ENCODE measurements at regions not wholly inside any gene's neighbourhood (a gene's known extent, or its start where the extent isn't known, plus 50 kb on each side); places are given as distances from the start of the nearest gene placed in this dataset.
A peak's percentile ranks its signal among the peaks of the same experiment; 100 is the strongest.

GRCh38 chr6:117840541-117840983 lies 66.5 kb upstream of the SLC35F1 start:
- Histone ChIP-seq H2AFZ (ENCODE audit: insufficient read depth, low read depth, low read length, poor library complexity, severe bottlenecking) (no peak overlapping the region), H3K27ac (ENCODE audit: low read depth in 1 of 2, low read length in 2 of 2) (no peak overlapping the region), H3K9me3 (replicated peaks in 1 of 2; ENCODE audit: control insufficient read depth in 1 of 2, insufficient read depth in 1 of 2, low read length in 2 of 2) (peaks cover 0 to 6% of the 10 kb centered on the region in 2 donors), H3K4me3 (replicated peaks in 1 of 3; ENCODE audit: low read depth in 2 of 3, low read length in 3 of 3) (no peak overlapping the region), H3K4me2 (replicated peaks; ENCODE audit: extremely low read depth, low read length, poor library complexity, severe bottlenecking) (no peak overlapping the region), H3K79me2 (ENCODE audit: insufficient read depth, low read length) (no peaks in the 10 kb centered on the region), H3K36me3 (replicated peaks in 1 of 2; ENCODE audit: control insufficient read depth in 1 of 2, insufficient read depth in 2 of 2, low read length in 2 of 2) (no peaks in the 10 kb centered on the region), H3K27me3 (ENCODE audit: control insufficient read depth in 2 of 2, insufficient read depth in 2 of 2, low read length in 2 of 2) (no peaks in the 10 kb centered on the region), H3K9ac (ENCODE audit: insufficient read depth, low read length, poor library complexity, severe bottlenecking) (no peak overlapping the region), H4K20me1 (ENCODE audit: insufficient read depth, low read length) (no peaks in the 10 kb centered on the region), H3K4me1 (ENCODE audit: control insufficient read depth in 1 of 2, insufficient read depth in 2 of 2, low read length in 2 of 2) (no peaks in the 10 kb centered on the region)
- Mint-ChIP-seq H3K9me3 (peaks cover 0 to 10% (median under 1%) of the 10 kb centered on the region in 7 donors), H3K36me3 (no peaks in the 10 kb centered on the region), H3K27ac (no peak overlapping the region), H3K27me3 (ENCODE audit: low read depth in 3 of 3) (peaks cover 0 to 2% (median 2%) of the 10 kb centered on the region in 3 donors), H3K4me1 (no peaks in the 10 kb centered on the region), H3K4me3 (no peak overlapping the region)
- WGBS (ENCODE audit: insufficient coverage) = 67% methylated on average over 1 of the region's 2 CpGs
- intact Hi-C loops (cut with micrococcal nuclease) = no loop called here
- TF ChIP-seq CTCF (IDR thresholded peaks at IDR 0.05) = peak; percentile 21
- no peak for DNase-seq

GRCh38 chr6:117847912-117848311 lies 59.2 kb upstream of the SLC35F1 start:
- Histone ChIP-seq H3K4me3 (replicated peaks in 1 of 3; ENCODE audit: low read depth in 2 of 3, low read length in 3 of 3) (no peak overlapping the region), H3K4me1 (ENCODE audit: control insufficient read depth in 1 of 2, insufficient read depth in 2 of 2, low read length in 2 of 2) (no peaks in the 10 kb centered on the region), H3K9me3 (replicated peaks in 1 of 2; ENCODE audit: control insufficient read depth in 1 of 2, insufficient read depth in 1 of 2, low read length in 2 of 2) (peaks cover 5 to 17% of the 10 kb centered on the region in 2 donors), H3K4me2 (replicated peaks; ENCODE audit: extremely low read depth, low read length, poor library complexity, severe bottlenecking) (no peak overlapping the region), H3K79me2 (ENCODE audit: insufficient read depth, low read length) (no peaks in the 10 kb centered on the region), H3K27ac (ENCODE audit: low read depth in 1 of 2, low read length in 2 of 2) (no peak overlapping the region), H3K9ac (ENCODE audit: insufficient read depth, low read length, poor library complexity, severe bottlenecking) (no peak overlapping the region), H4K20me1 (ENCODE audit: insufficient read depth, low read length) (no peaks in the 10 kb centered on the region), H2AFZ (ENCODE audit: insufficient read depth, low read depth, low read length, poor library complexity, severe bottlenecking) (no peak overlapping the region), H3K36me3 (replicated peaks in 1 of 2; ENCODE audit: control insufficient read depth in 1 of 2, insufficient read depth in 2 of 2, low read length in 2 of 2) (no peaks in the 10 kb centered on the region), H3K27me3 (ENCODE audit: control insufficient read depth in 2 of 2, insufficient read depth in 2 of 2, low read length in 2 of 2) (no peaks in the 10 kb centered on the region)
- Mint-ChIP-seq H3K4me1 (no peaks in the 10 kb centered on the region), H3K9me3 (peaks cover 0 to 15% (median 8%) of the 10 kb centered on the region in 7 donors), H3K27me3 (ENCODE audit: low read depth in 3 of 3) (no peaks in the 10 kb centered on the region), H3K27ac (no peak overlapping the region), H3K36me3 (no peaks in the 10 kb centered on the region), H3K4me3 (no peak overlapping the region)
- intact Hi-C loops (cut with micrococcal nuclease) = no loop called here
- TF ChIP-seq CTCF (IDR thresholded peaks at IDR 0.05) = no peak
- no peak for DNase-seq

All from CD14-positive monocyte (primary cell).